NCI-H1417 treated with DMSO at 0.1 percent for 48 hours (cell line): ENCODE measurements at regions not wholly inside any gene's neighbourhood (a gene's known extent, or its start where the extent isn't known, plus 50 kb on each side); places are given as distances from the start of the nearest gene placed in this dataset.
A peak's percentile ranks its signal among the peaks of the same experiment; 100 is the strongest.
"Not testable (repeated sequence)": the region's sequence is repeated elsewhere in the genome, so short reads cannot be mapped to it uniquely, and the experiment has no call there.

Experiments
- DNase-seq: peaks from one replicate; lab custom pipeline; 2025; lab: John Stamatoyannopoulos, UW

- no peak for DNase-seq
These were observed 1899.9 kb downstream of the MAT2B start for GRCh38 chr5:165405340-165405739.

DNA sequence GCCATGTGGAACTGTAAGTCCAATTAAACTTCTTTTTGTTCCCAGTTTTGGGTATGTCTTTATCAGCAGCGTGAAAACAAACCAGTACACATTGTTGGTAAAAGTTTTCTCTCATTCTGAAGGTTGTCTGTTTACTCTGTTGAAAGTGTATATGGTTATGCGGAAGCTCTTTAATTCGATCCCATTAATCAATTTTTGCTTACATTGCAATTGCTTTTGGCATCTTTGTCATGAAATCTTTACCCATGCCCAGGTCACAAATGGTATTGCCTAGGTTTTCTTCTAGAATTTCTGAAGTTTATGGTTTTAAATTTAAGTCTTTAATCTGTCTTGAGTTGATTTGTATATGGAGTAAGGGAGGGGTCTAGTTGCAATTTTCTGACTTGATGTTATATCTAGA lies 1901.9 kb downstream of the MAT2B start:
- DNase-seq = no peak

- no peak for DNase-seq
These were observed 1905.1 kb downstream of the MAT2B start for GRCh38 chr5:165410476-165410875.

DNA sequence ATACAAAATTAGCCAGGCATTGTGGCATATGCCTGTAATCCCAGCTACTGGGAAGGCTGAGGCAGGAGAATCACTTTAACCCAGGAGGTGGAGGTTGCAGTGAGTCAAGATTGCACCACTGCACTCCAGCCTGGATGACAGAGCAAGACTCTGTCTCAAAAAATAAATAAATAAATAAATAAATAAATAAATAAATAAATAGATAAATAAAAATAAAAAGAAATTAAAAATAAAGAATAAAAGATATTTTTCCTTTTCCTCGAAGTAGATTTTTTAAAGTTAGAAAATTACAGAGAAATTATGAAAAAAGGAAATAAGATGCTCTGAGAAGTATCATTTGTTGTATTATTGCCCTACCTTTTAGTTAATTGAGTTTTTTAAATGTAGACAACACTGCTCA lies 1906.1 kb downstream of the MAT2B start:
- DNase-seq = not testable (repeated sequence)

DNA sequence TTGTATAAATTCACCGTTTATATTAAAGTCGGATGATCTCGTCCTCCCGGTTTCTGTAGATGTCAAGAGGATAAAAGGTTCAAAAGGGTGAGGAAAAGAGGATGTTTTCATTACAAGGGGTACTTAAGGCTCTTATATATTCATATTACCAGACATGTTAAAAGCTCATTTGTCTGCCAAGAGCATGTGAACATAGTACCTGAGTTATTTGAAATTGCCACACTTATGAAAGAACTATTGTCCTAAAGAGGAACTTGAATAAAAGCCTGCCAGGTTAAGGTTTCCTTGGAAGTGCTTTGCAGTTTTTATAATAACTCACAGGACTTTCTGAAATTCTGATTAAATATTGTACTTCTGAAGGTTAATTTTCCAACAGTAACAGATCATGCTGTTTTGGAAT lies 1915.1 kb downstream of the MAT2B start:
- DNase-seq = no peak

- no peak for DNase-seq
These were observed 1918.4 kb downstream of the MAT2B start for GRCh38 chr5:165423697-165424299.

DNA sequence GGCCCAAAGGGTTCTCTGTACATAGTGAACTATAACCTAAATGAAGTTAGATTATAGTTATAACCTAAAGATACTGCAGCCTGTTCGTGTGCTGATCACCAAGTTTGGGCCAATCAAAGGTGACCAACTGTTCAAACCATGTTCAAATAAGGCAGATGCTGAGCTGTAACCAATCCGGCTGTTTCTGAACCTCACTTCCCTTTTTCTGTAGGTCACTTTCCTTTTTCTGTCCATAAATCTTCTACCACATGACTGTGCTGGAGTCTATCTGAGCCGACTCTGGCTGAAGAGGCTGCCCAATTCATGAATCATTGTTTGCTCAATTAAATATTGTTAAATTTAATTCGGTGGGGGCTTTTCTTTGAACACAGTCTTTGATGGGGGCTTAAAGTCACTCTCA lies 1920.2 kb downstream of the MAT2B start:
- no peak for DNase-seq

GRCh38 chr5:165448753-165449152 lies 1943.3 kb downstream of the MAT2B start:
- no peak for DNase-seq

DNA sequence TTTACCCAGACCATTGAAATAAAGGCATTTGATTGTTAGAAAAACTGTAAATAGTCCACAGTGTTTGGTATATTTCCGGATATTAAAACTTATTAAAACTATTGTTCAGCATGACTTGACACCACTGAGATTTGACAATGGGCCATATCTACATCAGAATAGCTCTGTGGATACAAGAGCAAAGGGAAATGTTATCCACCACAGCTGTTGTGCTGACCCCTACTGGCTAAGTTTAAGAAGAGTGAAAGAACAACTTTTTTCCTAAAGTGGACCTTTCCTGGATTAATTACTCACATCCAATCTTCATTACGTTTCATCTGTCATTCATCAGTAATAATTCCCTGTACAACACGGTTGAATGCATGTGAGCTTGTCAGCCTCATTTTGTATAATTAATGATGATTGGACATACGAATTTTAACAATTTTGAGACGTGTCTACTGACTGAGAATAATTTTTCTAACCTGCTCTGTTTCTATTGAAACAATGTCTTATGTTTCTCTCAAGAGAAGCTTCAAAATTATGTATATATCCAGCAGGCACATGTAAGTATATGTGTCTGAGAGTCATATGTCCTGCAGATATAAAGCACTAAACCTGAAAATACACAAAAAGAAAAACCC lies 1952.6 kb downstream of the MAT2B start:
- DNase-seq = peak; percentile 20

DNA sequence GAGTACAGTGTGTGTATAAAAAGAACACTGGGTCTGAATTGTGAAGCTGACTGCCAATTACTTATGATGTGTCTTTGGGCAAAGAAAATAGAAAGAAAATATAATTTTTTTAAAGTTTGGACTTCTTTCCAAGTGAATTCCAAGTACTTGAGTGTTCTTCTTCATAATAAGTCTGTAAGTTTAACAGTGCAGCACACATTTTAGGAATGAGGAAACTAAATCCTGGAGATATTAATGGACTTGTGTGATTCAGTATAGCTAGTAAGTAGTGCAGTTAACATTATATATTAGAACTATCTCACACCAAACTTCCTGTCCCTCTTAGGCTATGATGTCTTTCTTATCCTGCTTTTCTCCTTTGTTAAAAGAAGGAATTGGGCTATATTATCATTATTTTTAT lies 1953.8 kb downstream of the MAT2B start:
- DNase-seq = no peak

- no peak for DNase-seq
These were observed 1955.5 kb downstream of the MAT2B start for GRCh38 chr5:165460911-165461310.

DNA sequence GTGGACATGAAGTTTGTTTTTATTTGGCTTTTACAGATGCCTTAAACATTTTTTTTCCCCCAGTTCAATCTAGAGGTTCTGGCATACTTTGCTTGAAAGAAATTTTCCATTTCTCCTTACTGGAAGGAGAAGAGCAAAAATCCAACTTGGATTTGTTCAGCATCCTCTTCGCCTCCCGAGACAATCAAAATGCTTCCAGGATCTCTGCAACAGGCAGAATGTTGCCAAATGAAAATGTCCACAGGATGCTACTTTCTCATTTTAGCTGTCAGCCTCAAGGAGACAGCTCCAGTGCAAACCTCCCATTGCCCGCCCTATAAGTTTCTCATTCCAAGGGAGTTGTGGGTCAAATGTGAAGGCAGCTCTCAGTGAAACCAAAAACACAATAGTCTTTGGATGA lies 1972.1 kb downstream of the MAT2B start:
- no peak for DNase-seq

- DNase-seq = no peak
These were observed 1990.5 kb downstream of the MAT2B start for GRCh38 chr5:165495829-165496380.

DNA sequence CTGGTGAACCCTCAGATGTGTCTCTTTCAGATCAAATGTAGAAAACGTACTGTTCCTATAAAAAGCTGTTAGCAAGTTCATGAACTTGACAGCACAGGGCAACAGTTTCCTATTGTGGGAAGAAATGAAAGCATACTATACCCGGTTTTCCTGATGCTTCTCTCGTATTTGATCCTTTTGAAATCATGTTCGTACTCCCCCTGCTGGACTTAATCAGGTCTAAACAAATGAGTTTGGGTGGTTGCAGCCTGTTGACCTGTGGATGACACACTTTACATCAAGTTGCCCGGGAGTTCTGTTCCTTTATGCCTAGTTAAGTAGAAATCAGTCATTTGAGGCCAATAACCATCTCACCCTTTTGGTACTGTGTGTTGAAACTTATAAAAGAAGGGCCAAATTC lies 1992.3 kb downstream of the MAT2B start:
- no peak for DNase-seq

DNA sequence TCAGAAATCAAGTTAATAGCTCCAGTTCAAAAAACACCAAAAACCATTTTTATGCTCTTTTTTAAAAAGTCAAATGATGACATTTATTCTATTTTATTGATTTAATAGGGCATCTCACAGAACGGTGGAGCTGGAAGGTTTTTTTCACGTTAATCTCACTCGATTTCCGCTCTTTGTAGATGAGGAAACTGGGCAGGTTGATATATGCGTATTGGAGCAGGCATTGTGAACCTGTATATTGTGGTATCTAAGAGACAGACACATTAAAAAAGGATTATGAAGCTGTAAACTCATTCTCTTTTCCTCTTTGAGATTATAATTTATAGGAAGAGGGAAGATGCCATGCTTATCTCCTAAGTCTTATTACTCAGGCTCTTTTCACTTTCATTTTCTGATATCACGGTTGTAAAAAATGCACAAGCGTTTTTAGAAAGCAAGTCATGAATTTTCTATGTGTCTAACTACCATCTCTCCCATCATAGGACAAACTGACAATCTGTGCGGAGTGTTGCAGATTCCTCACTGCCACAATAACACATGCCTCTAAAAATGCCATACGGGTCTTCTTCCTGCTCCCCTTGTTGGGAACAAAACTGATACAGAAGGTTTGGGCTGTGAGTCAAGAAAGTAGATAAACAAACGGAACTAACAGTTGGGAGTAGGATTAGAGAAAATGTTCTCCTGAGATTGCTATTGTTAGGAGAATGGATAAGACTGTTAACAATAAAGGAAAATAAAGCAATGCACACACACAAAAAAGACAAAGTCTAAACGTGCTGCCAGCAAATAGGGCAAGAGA lies 1997.7 kb downstream of the MAT2B start:
- DNase-seq = no peak

DNA sequence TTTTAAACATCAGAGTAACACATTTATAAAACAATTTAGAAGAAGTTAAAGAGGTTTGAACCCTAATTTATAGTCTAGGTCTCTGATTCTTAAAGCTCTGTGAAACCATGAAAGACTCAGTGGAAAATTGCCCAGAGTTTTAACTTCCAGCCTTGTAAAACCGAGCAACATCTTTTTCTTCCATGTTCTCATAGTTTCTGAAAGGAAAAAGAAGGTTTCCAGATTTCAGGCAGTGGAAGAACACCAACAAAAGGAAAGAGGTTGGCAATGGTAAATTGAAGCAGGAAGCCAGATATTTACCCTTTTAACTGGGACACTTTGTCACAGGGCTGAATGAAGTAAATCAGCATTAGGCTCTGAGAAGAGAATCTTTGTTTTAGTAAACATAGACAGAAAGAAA lies 1999.3 kb downstream of the MAT2B start:
- no peak for DNase-seq

- DNase-seq = no peak
These were observed 2002.9 kb downstream of the MAT2B start for GRCh38 chr5:165508286-165508685.

DNA sequence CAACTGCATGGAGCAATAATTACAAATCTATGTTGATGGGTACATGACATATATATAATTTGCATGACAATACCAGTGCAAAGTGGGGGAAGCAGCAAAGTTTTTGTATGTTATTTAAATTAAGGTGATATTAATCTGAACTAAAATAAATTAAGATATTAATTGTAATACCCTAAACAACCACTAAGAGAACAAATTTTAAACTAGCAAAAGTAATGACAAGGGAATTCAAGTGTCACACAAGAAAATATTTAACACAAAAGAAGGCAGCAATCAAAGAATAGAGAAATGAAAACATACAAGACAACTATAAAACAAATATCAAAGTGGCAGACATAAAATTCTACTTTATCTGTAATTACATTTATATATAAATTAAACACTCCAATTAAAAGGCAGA lies 2003.4 kb downstream of the MAT2B start:
- DNase-seq = no peak

DNA sequence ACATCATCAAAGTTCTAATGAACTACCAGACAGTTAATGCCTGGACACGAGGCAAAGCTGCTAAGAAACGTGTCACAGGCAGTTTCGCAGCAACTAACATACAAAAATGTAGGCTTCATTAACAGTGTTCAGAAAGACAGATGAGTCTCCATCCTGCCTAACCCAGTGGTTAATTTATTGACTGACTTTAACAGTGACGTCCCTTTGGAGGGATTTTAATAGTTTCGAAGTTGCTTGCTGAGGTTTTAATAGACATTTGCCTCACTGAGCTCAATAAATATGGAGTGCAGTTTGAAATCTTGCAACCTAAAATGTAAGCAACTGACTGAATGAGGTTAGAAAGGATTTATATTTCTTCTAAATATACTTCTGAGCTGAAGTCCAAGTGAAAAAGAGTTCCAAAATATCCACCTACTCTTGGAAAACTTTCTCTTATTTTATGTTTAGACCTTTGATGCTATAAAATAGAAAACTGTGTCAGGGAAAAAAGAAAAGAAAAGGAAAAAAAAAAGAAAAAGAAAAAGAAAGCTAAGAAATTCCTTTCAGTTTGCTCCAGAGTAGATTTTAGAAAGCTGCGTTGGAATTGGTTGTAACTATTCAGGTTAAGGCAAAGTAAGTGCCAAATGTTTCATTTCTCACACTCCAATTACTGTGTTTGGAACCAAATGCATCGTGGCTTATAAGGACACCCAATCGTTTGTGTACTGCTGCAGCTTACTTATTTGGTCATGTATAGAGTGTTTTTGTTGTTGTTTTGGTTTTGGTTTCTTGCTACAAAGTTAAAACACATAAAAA lies 2016.6 kb downstream of the MAT2B start:
- DNase-seq = no peak

DNA sequence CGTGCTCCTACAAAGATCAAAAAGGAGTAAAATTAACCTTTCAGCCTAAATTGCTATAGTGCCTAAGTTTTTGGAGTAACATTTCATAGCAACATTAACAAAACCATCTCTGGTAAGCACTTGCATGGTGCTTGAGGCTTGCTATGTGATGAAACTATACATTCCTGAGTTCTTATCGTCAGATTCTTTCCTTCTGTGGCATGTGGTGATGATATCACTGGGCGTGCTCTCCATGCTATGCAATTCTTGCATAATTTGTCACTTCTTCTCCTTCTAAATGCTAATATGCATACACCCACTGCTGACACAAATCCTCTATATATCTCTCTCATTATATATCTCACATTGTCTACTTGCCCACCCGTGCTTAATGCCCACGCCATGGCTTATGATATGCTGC lies 2019.9 kb downstream of the MAT2B start:
- DNase-seq = no peak

- no peak for DNase-seq
These were observed 2020.9 kb downstream of the MAT2B start for GRCh38 chr5:165526357-165526756.

GRCh38 chr5:165527577-165527976 lies 2022.2 kb downstream of the MAT2B start:
- no peak for DNase-seq
